PC-3 (cell line): ENCODE measurements at regions not wholly inside any gene's neighbourhood (a gene's known extent, or its start where the extent isn't known, plus 50 kb on each side); places are given as distances from the start of the nearest gene placed in this dataset.

Source experiments
- EZH2 ChIP-seq: fragments of 300-600 bp; sonication (generic); IDR thresholded peaks from one replicate; pipeline ENCODE4 v1.6.1; 2017; ENCODE audit warnings: antibody characterized with exemption, mild to moderate bottlenecking, low read length; ENCODE audit not compliant: unreplicated experiment
- TF ChIP-seq, protein P1 (sequence below): fragments of 300-600 bp; sonication (generic); conservative IDR thresholded peaks from 2 replicates; pipeline ENCODE4 v1.5.1; 2017; ENCODE audit warnings: antibody characterized with exemption, low read depth, mild to moderate bottlenecking, low read length

DNA sequence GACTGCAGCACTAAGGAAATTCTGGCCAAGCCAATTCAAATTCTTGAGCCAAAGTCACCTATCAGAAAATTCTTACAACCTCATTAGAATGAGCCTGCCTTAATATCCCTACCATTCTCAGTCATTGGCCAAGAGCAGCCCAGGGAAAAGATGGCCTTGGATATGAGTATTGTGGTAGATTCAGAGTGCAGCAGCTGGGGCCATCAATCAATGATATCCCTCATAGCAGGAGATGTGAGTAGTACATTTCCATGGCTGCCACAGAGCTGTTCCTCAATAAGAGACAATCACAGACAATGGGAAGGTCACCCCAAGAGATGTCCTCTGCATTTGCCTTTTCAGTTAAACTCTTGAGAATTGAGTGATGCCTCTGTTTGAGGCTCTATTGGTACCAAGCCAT, 161.6 kb downstream of the DYRK2 start:
- no peak for TF ChIP-seq EZH2
- TF ChIP-seq, protein P1, sequence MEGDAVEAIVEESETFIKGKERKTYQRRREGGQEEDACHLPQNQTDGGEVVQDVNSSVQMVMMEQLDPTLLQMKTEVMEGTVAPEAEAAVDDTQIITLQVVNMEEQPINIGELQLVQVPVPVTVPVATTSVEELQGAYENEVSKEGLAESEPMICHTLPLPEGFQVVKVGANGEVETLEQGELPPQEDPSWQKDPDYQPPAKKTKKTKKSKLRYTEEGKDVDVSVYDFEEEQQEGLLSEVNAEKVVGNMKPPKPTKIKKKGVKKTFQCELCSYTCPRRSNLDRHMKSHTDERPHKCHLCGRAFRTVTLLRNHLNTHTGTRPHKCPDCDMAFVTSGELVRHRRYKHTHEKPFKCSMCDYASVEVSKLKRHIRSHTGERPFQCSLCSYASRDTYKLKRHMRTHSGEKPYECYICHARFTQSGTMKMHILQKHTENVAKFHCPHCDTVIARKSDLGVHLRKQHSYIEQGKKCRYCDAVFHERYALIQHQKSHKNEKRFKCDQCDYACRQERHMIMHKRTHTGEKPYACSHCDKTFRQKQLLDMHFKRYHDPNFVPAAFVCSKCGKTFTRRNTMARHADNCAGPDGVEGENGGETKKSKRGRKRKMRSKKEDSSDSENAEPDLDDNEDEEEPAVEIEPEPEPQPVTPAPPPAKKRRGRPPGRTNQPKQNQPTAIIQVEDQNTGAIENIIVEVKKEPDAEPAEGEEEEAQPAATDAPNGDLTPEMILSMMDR, result no peak
